Activated CD4-positive, alpha-beta T cell treated with anti-CD3 and anti-CD28 coated beads for 4 hours (primary cell): ENCODE measurements at regions not wholly inside any gene's neighbourhood (a gene's known extent, or its start where the extent isn't known, plus 50 kb on each side); places are given as distances from the start of the nearest gene placed in this dataset.

Experiments used
- DNase-seq, 2 donors: peaks; one replicate each; pipeline ENCODE4 v3.0.0-alpha.2; 2020

- DNase-seq: no peak
Measured at GRCh38 chr4:155107059-155107458, 101.4 kb upstream of the NPY2R start.

GRCh38 chr4:155114790-155115189, 93.6 kb upstream of the NPY2R start:
- no peak for DNase-seq

- DNase-seq: no peak
Measured at GRCh38 chr4:155119006-155119405, 89.4 kb upstream of the NPY2R start.

- DNase-seq: no peak
Measured at GRCh38 chr4:155120536-155120935, 87.9 kb upstream of the NPY2R start.

- no peak for DNase-seq
Measured at GRCh38 chr4:155122382-155122781, 86.1 kb upstream of the NPY2R start.

GRCh38 chr4:155134136-155134535, 74.3 kb upstream of the NPY2R start:
- DNase-seq: no peak

- no peak for DNase-seq
Measured at GRCh38 chr4:155140889-155141288, 67.5 kb upstream of the NPY2R start.

GRCh38 chr4:155143512-155143911, 64.9 kb upstream of the NPY2R start:
- DNase-seq: no peak
